ENCODE measurements at regions not wholly inside any gene's neighbourhood (a gene's known extent, or its start where the extent isn't known, plus 50 kb on each side); places are given as distances from the start of the nearest gene placed in this dataset.

GRCh38 chr13:64758521-64759244, 2471.5 kb downstream of the PCDH9 start:
- WGBS (ENCODE audit: low lambda C conversion rate): 3% methylated on average over 1 of the region's 1 CpG
- Histone ChIP-seq H4K20me1 (ENCODE audit: insufficient read depth, low read length) (no peaks in the 10 kb centered on the region), H3K27ac (ENCODE audit: extremely low read length, insufficient read depth, low read length) (no peak overlapping the region), H3K9ac (ENCODE audit: insufficient read depth, low read depth, low read length) (no peak overlapping the region), H3K9me3 (ENCODE audit: low read length) (0 out of 2 replicates have a peak, but pooled peaks cover 10% of the 10 kb centered on the region), H3K36me3 (replicated peaks in 1 of 2; ENCODE audit: control insufficient read depth in 1 of 2, insufficient read depth in 2 of 2, low read length in 2 of 2) (no peaks in the 10 kb centered on the region), H3K4me2 (ENCODE audit: low read depth, low read length) (no peak overlapping the region), H3K4me3 (replicated peaks in 1 of 3; ENCODE audit: insufficient read depth in 1 of 3, low read depth in 2 of 3, low read length in 3 of 3) (no peak overlapping the region), H3K4me1 (ENCODE audit: insufficient read depth, low read length) (no peaks in the 10 kb centered on the region), H3K27me3 (ENCODE audit: control insufficient read depth in 1 of 2, insufficient read depth in 2 of 2, low read length in 2 of 2) (no peaks in the 10 kb centered on the region), H3K79me2 (ENCODE audit: insufficient read depth, low read length) (no peaks in the 10 kb centered on the region), H2AFZ (ENCODE audit: low read length) (no peak overlapping the region)
- intact Hi-C loops (cut with micrococcal nuclease; ENCODE audit: unreplicated experiment) (no loop called here), in situ Hi-C loops (cut with HindIII; ENCODE audit: extremely low pct_ligation_motif_present, low pct_unique_long_range_greater_than_20kb) (no loop called here)
- ATAC-seq: no peak
- TF ChIP-seq, protein P1, sequence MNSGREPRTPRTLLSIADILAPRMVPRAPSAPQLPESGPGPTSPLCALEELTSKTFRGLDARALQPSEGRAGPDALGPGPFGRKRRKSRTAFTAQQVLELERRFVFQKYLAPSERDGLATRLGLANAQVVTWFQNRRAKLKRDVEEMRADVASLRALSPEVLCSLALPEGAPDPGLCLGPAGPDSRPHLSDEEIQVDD (CRISPR knock-in tag; IDR thresholded peaks at IDR 0.05; ENCODE audit: borderline replicate concordance): no peak
- no peak for TF ChIP-seq NFE2L2 (IDR thresholded peaks at IDR 0.05; ENCODE audit: low read length)
- no peak for TF ChIP-seq HHEX (CRISPR knock-in tag; IDR thresholded peaks at IDR 0.05)
- no peak for TF ChIP-seq ZFP90 (CRISPR knock-in tag; IDR thresholded peaks at IDR 0.05; ENCODE audit: borderline replicate concordance)
- TF ChIP-seq, protein P2, sequence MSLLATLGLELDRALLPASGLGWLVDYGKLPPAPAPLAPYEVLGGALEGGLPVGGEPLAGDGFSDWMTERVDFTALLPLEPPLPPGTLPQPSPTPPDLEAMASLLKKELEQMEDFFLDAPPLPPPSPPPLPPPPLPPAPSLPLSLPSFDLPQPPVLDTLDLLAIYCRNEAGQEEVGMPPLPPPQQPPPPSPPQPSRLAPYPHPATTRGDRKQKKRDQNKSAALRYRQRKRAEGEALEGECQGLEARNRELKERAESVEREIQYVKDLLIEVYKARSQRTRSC (CRISPR knock-in tag; IDR thresholded peaks at IDR 0.05; ENCODE audit: low read depth): no peak
- TF ChIP-seq TCF12 (IDR thresholded peaks at IDR 0.05): no peak
- TF ChIP-seq TCF12 (CRISPR knock-in tag; IDR thresholded peaks at IDR 0.05): no peak
- TF ChIP-seq BRF2 (CRISPR knock-in tag; IDR thresholded peaks at IDR 0.05): no peak
- no peak for TF ChIP-seq ZNF672 (CRISPR knock-in tag; IDR thresholded peaks at IDR 0.05)
- DNase-seq (ENCODE audit: low spot score): no peak
- CTCF ChIA-PET (ENCODE audit: low intra/inter-chr PET ratio, low total read pairs): no interaction called here
- no TSS peak for BruUV-seq (replicated peaks)
- no peak for FAIRE-seq
- POLR2A ChIA-PET: no interaction called here
